HG02678 (cell line): ENCODE measurements at regions not wholly inside any gene's neighbourhood (a gene's known extent, or its start where the extent isn't known, plus 50 kb on each side); places are given as distances from the start of the nearest gene placed in this dataset.

Experiments
- ATAC-seq: cut with Tn5 transposase; IDR thresholded peaks from one replicate; pipeline ENCODE4 v1.9.1; 2021; ENCODE audit warnings: mild to moderate bottlenecking, moderate library complexity; ENCODE audit not compliant: unreplicated experiment

DNA sequence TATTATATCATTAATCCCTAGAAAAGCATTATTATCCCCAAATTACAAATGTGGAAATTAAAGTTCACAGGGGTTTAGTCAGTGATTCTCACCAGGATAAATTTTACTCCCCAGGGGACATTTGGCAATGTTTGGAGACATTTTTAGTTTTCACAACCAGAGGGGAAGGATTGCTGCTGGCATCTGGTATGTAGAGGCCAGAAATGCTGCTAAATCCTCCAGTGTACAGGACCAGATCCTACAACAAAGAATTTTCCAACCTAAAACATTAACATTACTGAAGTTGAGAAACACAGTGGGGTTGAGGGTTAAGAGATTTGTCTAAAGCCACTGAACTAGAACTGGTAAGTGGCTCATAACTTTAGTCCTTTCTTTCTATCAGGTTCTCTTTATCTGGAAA lies 162.0 kb upstream of the SYT6 start:
- ATAC-seq = no peak

DNA sequence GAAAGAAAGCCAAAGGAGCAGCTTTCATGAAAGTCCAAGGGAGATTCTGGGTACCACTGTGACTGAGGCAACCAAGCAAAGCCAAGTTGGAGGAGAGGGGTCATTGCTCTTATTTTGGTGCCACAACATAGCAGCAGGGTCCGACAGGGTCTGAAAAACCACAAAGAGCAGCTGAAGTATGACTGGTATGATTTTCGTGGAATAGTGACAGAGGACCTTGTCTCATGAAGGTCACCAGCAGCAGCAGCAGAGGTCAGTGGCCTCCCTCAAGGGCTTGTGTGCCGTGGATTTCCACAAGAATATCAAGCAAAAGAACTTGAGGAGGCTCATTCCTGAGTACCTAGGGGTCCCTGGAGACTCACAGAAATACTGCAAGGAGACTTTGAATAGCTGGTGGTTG lies 160.9 kb upstream of the SYT6 start:
- no peak for ATAC-seq

DNA sequence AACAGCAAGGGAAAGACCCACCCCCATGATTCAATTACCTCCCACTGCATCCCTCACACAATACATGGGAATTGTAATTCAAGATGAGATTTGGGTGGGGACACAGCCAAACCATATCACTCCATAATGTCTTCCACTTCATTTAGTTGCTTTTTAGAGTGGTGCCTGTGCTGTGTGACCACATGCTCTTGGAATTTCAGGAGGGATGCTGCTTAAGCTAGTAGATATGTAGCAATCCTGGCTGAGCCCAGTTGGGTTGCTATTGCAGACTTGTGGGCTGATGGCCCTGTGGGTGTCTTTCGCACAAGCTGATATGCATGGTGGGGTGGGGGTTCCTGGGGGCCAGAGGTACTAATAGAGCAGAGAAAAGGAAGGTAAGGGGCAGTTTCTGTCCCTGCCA lies 160.4 kb upstream of the SYT6 start:
- ATAC-seq = no peak

DNA sequence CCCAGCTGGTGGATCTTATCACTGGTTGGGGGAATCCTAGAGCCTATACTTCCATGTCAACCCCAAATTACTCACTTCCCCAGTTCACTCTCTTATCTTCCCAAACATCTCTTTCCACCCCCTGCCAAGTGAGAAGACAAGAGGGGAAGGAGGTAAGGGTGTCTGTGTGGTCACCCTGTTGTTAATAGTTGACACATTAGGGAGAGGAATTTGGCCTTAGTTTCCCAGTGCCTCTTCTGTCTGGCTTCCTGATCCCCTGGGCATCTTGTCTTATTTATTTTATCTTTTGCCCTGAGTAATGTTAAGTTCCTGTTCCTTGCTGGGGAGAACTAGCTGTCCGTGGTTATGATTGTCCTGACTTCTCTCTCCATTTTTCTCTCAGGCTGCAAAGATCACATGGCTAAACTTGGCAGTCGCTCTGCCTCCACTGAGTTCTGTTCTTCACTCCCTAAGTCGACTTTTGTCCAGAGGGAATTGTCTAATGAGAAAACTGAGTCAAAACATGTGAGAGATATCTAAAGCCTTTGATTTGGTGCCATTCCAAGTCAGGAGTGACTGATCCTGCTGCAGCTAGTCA lies 157.1 kb upstream of the SYT6 start:
- ATAC-seq = no peak

DNA sequence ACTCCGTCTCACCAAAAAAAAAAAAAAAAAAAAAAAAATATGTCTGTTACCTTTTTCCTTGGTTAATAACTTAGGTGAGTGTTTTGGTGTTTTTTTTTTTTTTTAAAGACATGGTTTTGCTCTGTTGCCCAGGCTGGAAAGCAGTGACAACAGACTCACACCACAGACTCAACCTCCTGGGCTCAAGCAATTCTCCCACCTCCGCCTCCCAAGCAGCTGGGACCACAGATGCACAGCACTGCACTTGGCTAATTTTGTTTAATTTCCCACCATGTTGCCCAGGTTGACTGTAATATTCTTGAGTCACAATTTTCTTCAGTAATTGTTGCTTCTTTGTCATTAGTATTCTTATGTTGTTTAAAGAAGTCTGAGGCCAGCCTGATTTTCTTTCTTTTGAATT lies 149.2 kb upstream of the SYT6 start:
- no peak for ATAC-seq

DNA sequence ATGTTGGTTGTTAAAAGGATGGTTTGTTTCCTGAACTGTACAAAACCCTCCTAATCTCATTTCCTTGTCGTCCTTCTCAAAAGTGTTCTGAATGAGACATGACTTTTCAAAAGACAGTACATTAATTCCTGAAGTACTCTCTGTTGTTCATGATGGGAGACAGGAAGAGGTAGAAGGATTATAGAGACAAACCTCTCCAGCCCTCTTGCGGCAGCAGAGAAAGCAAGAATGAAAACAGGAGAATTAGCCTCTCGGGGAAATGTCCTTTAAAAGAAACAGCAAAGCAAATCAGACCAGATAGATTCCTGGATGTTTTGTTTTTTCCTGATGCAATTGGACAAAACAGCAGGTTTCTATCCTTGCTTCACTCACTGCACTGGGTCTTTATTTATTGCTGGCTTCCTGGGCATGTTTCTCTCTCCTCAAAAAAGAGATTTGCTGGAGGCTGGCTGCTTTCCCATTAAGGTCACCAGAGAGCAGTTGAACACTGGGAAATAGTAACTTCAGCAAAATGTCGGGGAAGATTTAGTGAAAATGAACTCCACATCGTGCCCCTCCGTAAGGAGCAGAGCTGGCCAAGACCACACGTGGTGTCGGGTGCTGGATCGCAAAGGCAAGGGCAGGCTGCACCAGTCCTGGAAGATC lies 145.8 kb upstream of the SYT6 start:
- no peak for ATAC-seq

DNA sequence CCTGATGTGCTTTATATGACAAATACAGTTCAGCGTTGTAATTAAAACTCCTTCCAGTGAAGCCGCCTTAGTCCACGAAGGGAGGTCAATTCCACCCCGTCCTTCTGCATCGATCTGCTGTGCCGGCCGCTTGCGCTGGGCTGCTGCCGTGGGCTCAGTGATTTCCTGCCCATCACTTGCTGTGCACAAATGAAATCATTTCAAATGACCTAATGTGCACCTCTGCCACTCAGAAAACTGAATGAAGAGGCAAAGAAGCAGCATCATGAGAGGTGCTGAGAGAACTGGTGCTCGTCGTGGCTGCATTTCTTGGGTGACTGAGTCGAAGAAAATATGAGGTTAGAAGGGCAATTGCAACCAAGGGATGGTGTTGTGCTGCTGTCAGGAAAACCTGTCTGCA lies 144.3 kb upstream of the SYT6 start:
- ATAC-seq = no peak

DNA sequence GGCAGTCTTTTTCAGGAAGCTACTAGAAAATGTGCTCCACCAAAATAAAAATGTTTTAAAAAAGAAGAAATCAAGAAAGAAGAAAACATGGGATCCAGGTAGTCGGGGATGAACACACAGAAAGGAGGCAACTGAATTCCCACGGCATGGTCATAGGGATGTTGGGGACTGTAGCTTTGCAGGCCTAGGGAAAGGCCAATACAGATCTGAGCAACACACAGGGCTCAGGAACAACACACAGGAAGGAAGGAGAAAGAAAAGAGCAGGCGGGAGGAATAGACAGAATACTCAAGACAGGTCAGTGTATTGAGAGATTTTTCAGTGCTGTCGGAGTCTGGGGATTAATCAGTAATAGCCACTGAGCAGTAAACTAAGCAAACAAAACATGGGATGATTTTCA lies 142.7 kb upstream of the SYT6 start:
- no peak for ATAC-seq

DNA sequence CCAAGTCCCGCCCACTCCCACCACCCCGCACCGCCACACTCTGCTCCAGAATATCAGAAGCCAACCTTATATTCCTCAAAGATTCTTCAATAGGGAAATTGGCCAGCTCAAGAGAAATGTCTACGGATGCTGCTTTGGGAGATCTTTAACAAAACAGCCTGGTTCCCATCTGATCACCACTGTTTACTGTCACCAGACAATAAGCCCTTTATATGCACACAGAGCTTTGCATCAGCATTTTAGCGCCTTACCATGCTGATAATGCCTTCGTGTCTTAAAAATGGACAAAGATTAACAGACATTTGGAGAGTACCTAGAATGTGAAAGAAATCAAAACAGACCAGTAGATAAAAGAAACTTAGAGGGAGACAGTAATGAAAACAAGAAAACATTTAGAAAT lies 141.7 kb upstream of the SYT6 start:
- no peak for ATAC-seq

DNA sequence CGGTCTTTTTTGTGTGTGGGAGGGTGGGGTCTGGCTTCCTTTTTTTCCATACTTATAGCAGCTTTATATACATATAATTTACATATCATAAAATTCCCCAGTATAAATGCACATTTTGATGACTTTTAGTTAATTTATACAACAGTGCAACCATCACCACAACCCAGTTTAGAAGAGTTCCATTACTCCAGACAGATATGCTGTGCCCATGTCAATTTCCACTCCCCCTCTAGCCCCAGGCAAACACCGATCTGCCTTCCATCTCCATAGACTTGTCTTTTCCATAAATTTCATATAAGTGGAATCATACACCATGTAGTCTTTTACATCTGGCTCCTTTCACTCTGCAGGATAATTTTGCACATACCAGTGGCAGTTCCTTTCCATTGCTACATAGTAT lies 139.2 kb upstream of the SYT6 start:
- ATAC-seq = no peak

DNA sequence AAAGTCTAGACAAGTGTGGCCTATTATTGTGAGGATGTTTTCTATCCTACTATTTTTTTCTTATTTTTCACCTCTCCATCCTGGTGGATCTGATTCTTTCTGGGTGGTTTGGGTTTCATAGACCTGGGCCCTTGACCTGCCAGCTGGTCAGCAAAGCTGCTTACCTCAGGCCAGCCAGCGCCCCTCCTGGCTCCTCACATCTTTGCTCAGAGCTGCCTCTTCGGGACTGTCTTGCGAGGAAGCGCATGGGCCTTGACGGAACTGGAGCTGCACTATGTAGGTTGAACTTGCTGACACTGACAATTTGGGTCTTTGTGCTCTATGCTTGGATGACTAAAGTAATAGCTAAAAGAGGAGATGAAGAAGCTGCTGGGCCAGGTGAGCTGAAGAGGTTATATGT lies 138.5 kb upstream of the SYT6 start:
- no peak for ATAC-seq

DNA sequence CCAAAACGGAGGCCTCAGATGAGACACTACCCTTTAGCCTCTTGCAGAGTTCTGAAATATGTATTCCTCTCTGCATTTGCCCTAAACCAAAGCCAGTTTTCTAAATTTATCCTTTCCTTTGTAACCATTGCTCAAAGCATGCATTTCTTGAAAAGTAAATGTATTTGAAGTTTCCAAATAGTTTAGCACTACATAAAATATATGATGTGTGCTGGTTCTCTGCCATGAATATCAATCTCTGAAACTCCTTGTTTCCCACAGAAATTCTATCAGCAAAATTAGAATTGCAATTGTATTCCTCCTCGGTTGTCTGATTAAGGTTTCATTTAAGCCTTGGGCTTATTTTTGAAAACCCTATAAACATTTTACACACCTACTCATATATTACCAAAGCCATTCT lies 137.1 kb upstream of the SYT6 start:
- ATAC-seq = no peak

DNA sequence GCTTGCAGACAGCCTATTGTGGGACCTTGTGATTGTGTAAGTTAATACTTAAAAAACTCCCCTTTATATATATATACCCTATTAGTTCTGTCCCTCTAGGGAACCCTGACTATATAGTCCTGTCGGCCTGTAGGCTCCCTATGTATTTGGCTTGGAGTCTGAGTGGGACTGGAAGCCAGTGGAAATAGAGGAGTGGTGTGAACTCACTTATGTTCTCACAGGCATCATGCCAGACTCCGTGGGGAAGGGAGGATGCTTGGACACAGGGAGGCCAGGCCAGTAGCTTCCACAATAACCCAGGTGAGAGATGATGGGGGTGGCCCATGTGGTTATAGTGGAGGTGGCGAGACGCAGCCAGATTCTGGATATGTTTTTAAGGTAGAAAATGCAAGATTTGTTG lies 136.7 kb upstream of the SYT6 start:
- no peak for ATAC-seq

DNA sequence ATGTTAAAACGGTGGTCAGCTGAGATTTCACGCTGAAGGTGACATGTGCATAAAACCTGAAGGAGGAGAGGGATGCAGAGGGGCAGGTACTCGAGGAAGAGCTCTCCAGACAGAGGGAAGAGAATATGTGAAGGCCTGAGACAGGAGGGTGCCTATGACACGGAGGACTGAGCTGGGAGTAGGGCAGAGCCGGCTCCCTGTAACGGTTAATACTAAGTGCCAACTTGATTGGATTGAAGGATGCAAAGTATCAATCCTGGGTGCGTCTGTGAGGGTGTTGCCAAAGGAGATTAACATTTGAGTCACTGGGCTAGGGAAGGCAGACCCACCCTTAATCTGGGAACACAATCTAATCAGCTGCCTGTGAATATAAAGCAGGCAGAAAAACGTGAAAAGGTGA lies 136.2 kb upstream of the SYT6 start:
- no peak for ATAC-seq

DNA sequence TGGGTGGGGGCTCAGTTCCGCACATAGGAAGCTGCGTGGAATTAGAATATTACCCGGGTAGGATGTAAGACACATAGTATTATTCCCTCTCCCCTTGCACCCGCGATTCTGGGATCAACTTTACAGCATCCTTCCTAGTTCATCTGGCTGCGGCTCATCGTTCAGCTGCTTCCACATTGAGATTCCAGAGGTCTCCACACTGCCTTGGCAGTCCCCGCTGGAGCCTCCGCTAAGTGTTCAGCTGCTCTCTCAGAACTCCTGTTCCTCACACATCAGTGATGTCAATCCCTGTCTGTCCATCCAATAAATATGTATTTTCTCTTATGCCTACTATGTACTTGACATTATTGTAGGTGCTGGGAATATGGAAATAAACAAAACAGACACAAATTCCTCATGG lies 135.6 kb upstream of the SYT6 start:
- no peak for ATAC-seq

DNA sequence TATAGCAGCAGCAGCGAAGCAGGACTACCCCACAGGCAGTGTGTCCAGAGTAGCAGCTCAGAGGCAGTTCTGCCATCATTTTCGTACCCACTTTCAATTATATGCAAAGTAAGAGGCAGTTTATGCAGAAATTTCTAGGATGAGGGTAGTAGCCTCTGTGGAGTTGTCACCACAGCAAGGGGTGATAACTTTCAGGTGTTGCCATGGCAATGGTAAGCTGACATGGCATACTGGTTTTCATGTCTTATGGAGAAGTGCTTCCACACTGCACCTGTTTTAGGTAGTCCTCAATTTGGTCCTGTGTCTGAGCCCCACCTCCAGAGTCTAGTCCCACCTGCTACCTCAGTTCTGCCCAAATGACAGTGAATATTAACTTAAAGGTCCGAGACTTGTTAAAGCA lies 133.3 kb upstream of the SYT6 start:
- ATAC-seq = no peak

DNA sequence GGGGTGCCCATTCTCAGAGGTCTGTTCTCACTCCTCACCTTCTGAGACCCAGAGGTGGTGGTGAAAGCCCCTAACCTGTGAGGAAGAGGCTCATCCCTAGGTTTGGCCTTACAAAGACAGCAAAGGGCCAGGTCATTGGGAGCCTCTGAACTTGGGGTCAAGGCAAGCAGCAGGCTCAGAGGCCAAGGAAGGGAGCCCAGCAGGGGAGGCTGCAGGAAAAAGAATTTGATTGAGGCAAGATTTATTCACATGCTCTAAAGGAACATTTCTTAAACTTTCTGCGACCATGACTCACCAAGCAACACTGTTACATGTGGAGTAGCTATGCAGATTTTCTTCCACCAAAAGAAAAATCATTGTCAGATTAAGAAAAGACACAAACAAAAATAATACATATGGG lies 132.5 kb upstream of the SYT6 start:
- no peak for ATAC-seq

DNA sequence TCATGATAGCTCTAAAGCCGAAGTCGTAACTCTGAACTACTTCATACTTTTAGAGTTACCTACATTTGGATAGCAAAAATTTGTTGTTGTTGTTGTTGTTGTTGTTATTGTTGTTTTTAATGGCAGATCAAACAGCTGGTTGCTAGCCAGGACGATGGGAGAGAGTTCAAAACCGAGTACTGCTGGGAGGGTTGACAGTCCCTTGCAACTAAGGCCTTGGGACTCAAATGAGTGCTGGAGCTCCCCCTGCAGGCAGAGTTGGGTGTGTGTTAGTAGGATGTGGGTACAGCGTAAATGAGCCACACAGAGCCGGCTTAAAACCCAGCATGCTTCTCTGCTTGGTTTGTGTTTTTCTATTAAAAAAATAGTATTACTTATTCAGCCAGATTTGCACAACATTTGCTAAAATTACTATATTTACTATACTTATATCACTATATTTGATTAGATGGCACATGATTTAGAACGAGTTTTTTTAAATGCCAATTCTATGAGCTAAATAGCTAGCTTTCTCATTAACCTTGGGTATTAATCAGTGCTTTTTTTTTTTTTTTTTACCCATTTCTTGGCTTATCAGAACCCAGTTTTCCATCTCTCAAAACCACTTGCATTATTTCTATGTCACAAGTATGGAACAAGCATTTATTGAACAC lies 129.2 kb upstream of the SYT6 start:
- peak; percentile 96 for ATAC-seq

DNA sequence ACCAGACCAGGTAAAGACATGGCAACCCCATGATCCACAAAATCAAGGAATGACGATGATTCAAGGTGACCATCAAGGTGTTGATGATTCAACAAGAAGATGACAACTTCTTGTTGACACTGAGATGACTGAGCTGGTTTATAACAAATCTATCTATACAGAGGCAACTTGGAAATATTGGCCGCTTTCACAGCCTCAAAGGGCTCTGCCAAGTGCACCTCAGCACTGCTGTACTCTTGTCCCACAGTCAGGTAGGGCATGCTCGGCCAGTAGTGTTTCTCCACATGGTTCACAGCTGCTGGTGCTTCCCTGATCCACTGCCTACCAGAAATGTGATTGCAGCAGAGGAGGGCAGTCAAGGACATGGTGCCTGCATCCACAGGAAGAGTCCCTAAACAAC lies 125.2 kb upstream of the SYT6 start:
- ATAC-seq = no peak

DNA sequence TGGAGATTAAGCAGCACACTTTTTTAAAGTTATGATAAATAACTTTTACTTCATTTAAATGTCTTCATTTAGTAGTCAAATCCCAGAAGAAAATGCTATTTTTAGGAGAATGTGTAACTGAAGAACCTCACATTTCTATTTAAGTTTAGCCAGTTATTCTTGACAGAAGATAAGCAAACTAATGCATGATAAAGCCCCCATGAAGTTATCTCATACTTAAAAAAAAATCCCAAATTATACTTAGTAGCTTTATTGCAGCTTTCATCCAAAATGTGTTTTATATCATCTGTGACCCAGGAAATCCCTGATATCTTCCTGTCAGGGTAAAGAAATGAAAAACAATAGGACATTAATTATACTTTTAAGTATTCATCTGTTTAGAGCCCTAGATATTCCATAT lies 124.8 kb upstream of the SYT6 start:
- no peak for ATAC-seq

DNA sequence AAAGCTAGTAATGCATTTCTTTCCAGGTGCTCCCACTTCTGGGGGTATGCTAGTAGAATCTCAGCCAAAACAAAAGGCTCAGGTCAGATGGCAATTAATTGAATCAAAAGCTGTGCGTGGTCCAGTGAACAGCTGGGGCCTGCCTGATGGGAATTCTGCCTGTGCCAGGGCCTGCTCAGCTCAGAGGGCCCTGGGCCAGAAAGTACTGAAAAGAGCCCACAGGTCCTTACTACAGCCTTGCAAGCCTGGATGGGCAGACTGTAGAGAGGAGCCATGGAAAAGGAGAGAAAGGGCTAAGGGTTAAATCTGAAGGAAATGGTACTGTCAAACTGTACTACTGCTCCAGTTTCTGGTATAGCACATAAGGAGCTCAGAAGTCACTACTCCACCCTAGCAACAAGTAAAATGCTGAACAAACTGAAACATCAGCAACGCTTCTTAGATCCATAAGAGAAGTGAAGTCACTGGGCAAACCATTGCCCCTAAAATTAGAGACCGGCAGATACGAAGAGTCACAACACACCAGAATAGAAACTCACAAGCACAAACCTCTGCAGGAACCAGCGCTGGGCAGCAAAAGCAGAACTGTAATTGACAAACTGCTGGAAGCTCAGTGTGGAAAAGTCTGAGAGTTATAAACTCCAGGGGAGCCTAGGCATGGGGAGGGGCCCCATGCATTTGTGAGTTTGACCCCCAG lies 121.1 kb upstream of the SYT6 start:
- no peak for ATAC-seq

DNA sequence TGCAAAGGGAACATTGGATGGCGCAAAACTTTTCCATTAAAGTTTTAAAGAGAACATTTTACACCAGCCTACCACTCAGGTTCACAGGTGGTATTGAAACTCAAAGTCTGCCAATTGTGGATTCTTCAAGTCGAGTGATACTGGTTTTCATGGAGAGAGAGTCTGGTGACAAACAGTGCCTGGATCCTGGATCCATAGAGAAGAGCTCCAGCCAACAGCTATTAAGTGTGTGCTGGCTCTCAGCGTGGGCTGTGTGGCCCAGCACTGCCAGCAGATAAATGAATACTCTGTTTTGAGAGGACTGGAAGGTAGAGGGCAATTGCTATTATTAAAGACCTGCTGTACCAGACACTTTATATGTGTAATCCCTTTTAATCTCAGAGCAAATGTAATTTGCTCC lies 118.9 kb upstream of the SYT6 start:
- ATAC-seq = no peak
